Cortex of kidney (tissue), 1 donor: ENCODE measurements at regions not wholly inside any gene's neighbourhood (a gene's known extent, or its start where the extent isn't known, plus 50 kb on each side); places are given as distances from the start of the nearest gene placed in this dataset.
"Not testable (repeated sequence)": the region's sequence is repeated elsewhere in the genome, so short reads cannot be mapped to it uniquely, and the experiment has no call there.

Experiments used
- DNase-seq: peaks from one replicate; lab custom pipeline; 2025; lab: John Stamatoyannopoulos, UW

GRCh38 chr4:141459020-141459419, 177.4 kb upstream of the IL15 start:
- no peak for DNase-seq

GRCh38 chr4:141462361-141462760, 174.0 kb upstream of the IL15 start:
- no peak for DNase-seq

- DNase-seq = no peak
Measured at GRCh38 chr4:141463678-141464077, 172.7 kb upstream of the IL15 start.

- DNase-seq = no peak
Measured at GRCh38 chr4:141464366-141464765, 172.0 kb upstream of the IL15 start.

GRCh38 chr4:141465171-141465570, 171.2 kb upstream of the IL15 start:
- DNase-seq = no peak

- DNase-seq = no peak
Measured at GRCh38 chr4:141467225-141467624, 169.2 kb upstream of the IL15 start.

- no peak for DNase-seq
Measured at GRCh38 chr4:141469392-141469791, 167.0 kb upstream of the IL15 start.

- no peak for DNase-seq
Measured at GRCh38 chr4:141473026-141473540, 163.3 kb upstream of the IL15 start.

- DNase-seq = no peak
Measured at GRCh38 chr4:141473952-141474351, 162.4 kb upstream of the IL15 start.

GRCh38 chr4:141480950-141481349, 155.4 kb upstream of the IL15 start:
- no peak for DNase-seq

GRCh38 chr4:141484298-141484697, 152.1 kb upstream of the IL15 start:
- not testable (repeated sequence) for DNase-seq

GRCh38 chr4:141486375-141486997, 149.9 kb upstream of the IL15 start:
- no peak for DNase-seq

GRCh38 chr4:141497627-141498026, 138.8 kb upstream of the IL15 start:
- DNase-seq = no peak

GRCh38 chr4:141499261-141499853, 137.0 kb upstream of the IL15 start:
- DNase-seq = no peak

GRCh38 chr4:141501395-141501794, 135.0 kb upstream of the IL15 start:
- no peak for DNase-seq

GRCh38 chr4:141501931-141502330, 134.5 kb upstream of the IL15 start:
- DNase-seq = no peak

- DNase-seq = no peak
Measured at GRCh38 chr4:141502755-141503154, 133.6 kb upstream of the IL15 start.

GRCh38 chr4:141503260-141503659, 133.1 kb upstream of the IL15 start:
- DNase-seq = no peak

GRCh38 chr4:141511055-141511454, 125.3 kb upstream of the IL15 start:
- DNase-seq = no peak

- DNase-seq = no peak
Measured at GRCh38 chr4:141513866-141514265, 122.5 kb upstream of the IL15 start.

- no peak for DNase-seq
Measured at GRCh38 chr4:141518222-141518621, 118.2 kb upstream of the IL15 start.

- no peak for DNase-seq
Measured at GRCh38 chr4:141524116-141524515, 112.3 kb upstream of the IL15 start.

GRCh38 chr4:141524841-141525240, 111.5 kb upstream of the IL15 start:
- DNase-seq = no peak

GRCh38 chr4:141530627-141531026, 105.8 kb upstream of the IL15 start:
- no peak for DNase-seq
